ENCODE measurements at regions not wholly inside any gene's neighbourhood (a gene's known extent, or its start where the extent isn't known, plus 50 kb on each side); places are given as distances from the start of the nearest gene placed in this dataset.
A peak's percentile ranks its signal among the peaks of the same experiment; 100 is the strongest.

GRCh38 chr3:6781092-6781491 is 79.8 kb upstream of the GRM7 start:
- POLR2A ChIA-PET: no interaction called here
- H3K4me2 ChIP-seq (ENCODE audit: low read length): no peak overlapping the region
- no peaks in the 10 kb centered on the region for H3K4me1 ChIP-seq (ENCODE audit: insufficient read depth, low read length, poor library complexity, severe bottlenecking)
- H3K36me3 ChIP-seq (ENCODE audit: insufficient read depth, low read length): no peaks in the 10 kb centered on the region
- H3K4me3 ChIP-seq (ENCODE audit: low read depth, low read length, poor library complexity, severe bottlenecking): no peak overlapping the region
- H3K9me3 ChIP-seq (ENCODE audit: low read length): no peaks in the 10 kb centered on the region
- no peaks in the 10 kb centered on the region for H4K20me1 ChIP-seq (ENCODE audit: insufficient read depth, low read length)
- BruUV-seq (replicated peaks): no TSS peak
- no peak overlapping the region for H3K27ac ChIP-seq (ENCODE audit: low read depth, low read length, poor library complexity, severe bottlenecking)
- CTCF ChIA-PET (ENCODE audit: unreplicated experiment): no interaction called here
- intact Hi-C loops (cut with micrococcal nuclease; ENCODE audit: unreplicated experiment): no loop called here
- TF ChIP-seq CTCF (conservative IDR thresholded peaks at IDR 0.05; ENCODE audit: low read length) (no peak), EZH2phosphoT487 (IDR thresholded peaks at IDR 0.05; ENCODE audit: borderline replicate concordance, low read depth, low read length) (no peak)
- H3K79me2 ChIP-seq (ENCODE audit: insufficient read depth, low read depth, low read length): no peaks in the 10 kb centered on the region
- DNase-seq (ENCODE audit: low spot score): no peak
- H2AFZ ChIP-seq (ENCODE audit: low read length): no peak overlapping the region
- no peaks in the 10 kb centered on the region for H3K9me2 ChIP-seq (ENCODE audit: insufficient read depth, low read length)

GRCh38 chr3:6785726-6786125 is 75.2 kb upstream of the GRM7 start:
- TF ChIP-seq CTCF (conservative IDR thresholded peaks at IDR 0.05; ENCODE audit: low read length) (no peak), EZH2phosphoT487 (IDR thresholded peaks at IDR 0.05; ENCODE audit: borderline replicate concordance, low read depth, low read length) (no peak)
- intact Hi-C loops (cut with micrococcal nuclease; ENCODE audit: unreplicated experiment): no loop called here
- no peaks in the 10 kb centered on the region for H3K9me3 ChIP-seq (ENCODE audit: low read length)
- CTCF ChIA-PET (ENCODE audit: unreplicated experiment): no interaction called here
- H3K36me3 ChIP-seq (ENCODE audit: insufficient read depth, low read length): no peaks in the 10 kb centered on the region
- DNase-seq (ENCODE audit: low spot score): no peak
- H2AFZ ChIP-seq (ENCODE audit: low read length): no peak overlapping the region
- no peaks in the 10 kb centered on the region for H3K9me2 ChIP-seq (ENCODE audit: insufficient read depth, low read length)
- no peaks in the 10 kb centered on the region for H4K20me1 ChIP-seq (ENCODE audit: insufficient read depth, low read length)
- no peaks in the 10 kb centered on the region for H3K4me1 ChIP-seq (ENCODE audit: insufficient read depth, low read length, poor library complexity, severe bottlenecking)
- H3K4me3 ChIP-seq (ENCODE audit: low read depth, low read length, poor library complexity, severe bottlenecking): no peak overlapping the region
- H3K4me2 ChIP-seq (ENCODE audit: low read length): no peak overlapping the region
- H3K27ac ChIP-seq (ENCODE audit: low read depth, low read length, poor library complexity, severe bottlenecking): no peak overlapping the region
- no peaks in the 10 kb centered on the region for H3K79me2 ChIP-seq (ENCODE audit: insufficient read depth, low read depth, low read length)
- no TSS peak for BruUV-seq (replicated peaks)
- POLR2A ChIA-PET: interaction anchor here (0.6 kb wide), 1 partner anchor 1487 kb away, joined by 3 read pairs; no protein-coding TSS in a partner anchor

GRCh38 chr3:6791161-6791560 is 69.8 kb upstream of the GRM7 start:
- TF ChIP-seq CTCF (conservative IDR thresholded peaks at IDR 0.05; ENCODE audit: low read length) (peak; percentile 43), EZH2phosphoT487 (IDR thresholded peaks at IDR 0.05; ENCODE audit: borderline replicate concordance, low read depth, low read length) (no peak)
- Histone ChIP-seq H3K79me2 (ENCODE audit: insufficient read depth, low read depth, low read length) (no peaks in the 10 kb centered on the region), H3K9me3 (ENCODE audit: low read length) (no peaks in the 10 kb centered on the region), H4K20me1 (ENCODE audit: insufficient read depth, low read length) (no peaks in the 10 kb centered on the region), H3K4me1 (ENCODE audit: insufficient read depth, low read length, poor library complexity, severe bottlenecking) (no peaks in the 10 kb centered on the region), H3K9me2 (ENCODE audit: insufficient read depth, low read length) (no peaks in the 10 kb centered on the region), H3K27ac (ENCODE audit: low read depth, low read length, poor library complexity, severe bottlenecking) (no peak overlapping the region), H2AFZ (ENCODE audit: low read length) (no peak overlapping the region), H3K36me3 (ENCODE audit: insufficient read depth, low read length) (no peaks in the 10 kb centered on the region), H3K4me3 (ENCODE audit: low read depth, low read length, poor library complexity, severe bottlenecking) (no peak overlapping the region), H3K4me2 (ENCODE audit: low read length) (no peak overlapping the region)
- no peak for DNase-seq (ENCODE audit: low spot score)
- intact Hi-C loops (cut with micrococcal nuclease; ENCODE audit: unreplicated experiment): loop anchor here (10.0 kb wide), 1 partner anchor 286 kb away; no protein-coding TSS in a partner anchor
- ChIA-PET CTCF (ENCODE audit: unreplicated experiment) (no interaction called here), POLR2A (interaction anchor here (0.5 to 0.6 kb wide), 2 partner anchors 83 to 227 kb away, joined by 3 to 4 read pairs; no protein-coding TSS in a partner anchor)
- BruUV-seq (replicated peaks): no TSS peak

Data from OCI-LY7 (cell line).